GM12878 (cell line): ENCODE measurements at regions not wholly inside any gene's neighbourhood (a gene's known extent, or its start where the extent isn't known, plus 50 kb on each side); places are given as distances from the start of the nearest gene placed in this dataset.

Experiments
- ATF7 ChIP-seq: fragments of 450-650 bp; IDR thresholded peaks from 2 replicates; pipeline ENCODE4 v1.6.1; 2016; ENCODE audit warnings: low read depth, mild to moderate bottlenecking
- CBX5 ChIP-seq: sonication (generic); IDR thresholded peaks from 2 replicates; pipeline ENCODE4 v1.6.1; 2016; ENCODE audit warnings: low read depth, moderate library complexity, mild to moderate bottlenecking, inconsistent platforms
- EP300 ChIP-seq, 2 experiments: fragments of 150-350 bp in 1 of 2; IDR thresholded peaks; 2 replicates each; pipeline ENCODE4 v1.6.1; 2011 to 2012; ENCODE audit warnings: low read depth in 2 of 2, low read length in 2 of 2, borderline replicate concordance in 1 of 2, improper control_type of control experiment in 1 of 2, inconsistent platforms in 1 of 2; ENCODE audit not compliant: control insufficient read depth in 1 of 2
- GABPA ChIP-seq: IDR thresholded peaks from 2 replicates; pipeline ENCODE4 v1.6.1; 2014; ENCODE audit warnings: antibody characterized with exemption, low read depth, mild to moderate bottlenecking, inconsistent platforms
- HCFC1 ChIP-seq: fragments of 150-350 bp; IDR thresholded peaks from 2 replicates; pipeline ENCODE4 v1.6.1; 2014; ENCODE audit warnings: low read length
- HDAC2 ChIP-seq: fragments of 200-600 bp; sonication (generic); IDR thresholded peaks from 2 replicates; pipeline ENCODE4 v1.6.1; 2017
- HDAC6 ChIP-seq: fragments of 200-600 bp; sonication (generic); IDR thresholded peaks from one replicate; pipeline ENCODE4 v1.8.0; 2017; ENCODE audit warnings: antibody characterized with exemption; ENCODE audit not compliant: unreplicated experiment
- TBL1XR1 ChIP-seq: IDR thresholded peaks from 2 replicates; pipeline ENCODE4 v1.6.1; 2012; ENCODE audit warnings: low read depth, low read length, improper control_type of control experiment
- YBX1 ChIP-seq: fragments of 450-650 bp; IDR thresholded peaks from 2 replicates; pipeline ENCODE4 v1.6.1; 2016; ENCODE audit warnings: antibody characterized with exemption
- ZSCAN29 ChIP-seq: fragments of 450-650 bp; IDR thresholded peaks from 2 replicates; pipeline ENCODE4 v1.6.1; 2017; ENCODE audit warnings: mild to moderate bottlenecking, moderate library complexity
- TF ChIP-seq, protein P1 (sequence below), 3 experiments: IDR thresholded peaks in 2 of 3; conservative IDR thresholded peaks in 1 of 3; 2 replicates each; pipeline ENCODE4 v1.5.1; 2011; ENCODE audit warnings: low read depth in 3 of 3, low read length in 3 of 3, mild to moderate bottlenecking in 3 of 3, control low read depth in 2 of 3, moderate library complexity in 2 of 3, inconsistent platforms in 1 of 3, mixed read lengths in 1 of 3; ENCODE audit not compliant: control insufficient read depth in 2 of 3, insufficient read depth in 1 of 3; ENCODE audit errors: extremely low read depth in 1 of 3

- TF ChIP-seq, protein P1, sequence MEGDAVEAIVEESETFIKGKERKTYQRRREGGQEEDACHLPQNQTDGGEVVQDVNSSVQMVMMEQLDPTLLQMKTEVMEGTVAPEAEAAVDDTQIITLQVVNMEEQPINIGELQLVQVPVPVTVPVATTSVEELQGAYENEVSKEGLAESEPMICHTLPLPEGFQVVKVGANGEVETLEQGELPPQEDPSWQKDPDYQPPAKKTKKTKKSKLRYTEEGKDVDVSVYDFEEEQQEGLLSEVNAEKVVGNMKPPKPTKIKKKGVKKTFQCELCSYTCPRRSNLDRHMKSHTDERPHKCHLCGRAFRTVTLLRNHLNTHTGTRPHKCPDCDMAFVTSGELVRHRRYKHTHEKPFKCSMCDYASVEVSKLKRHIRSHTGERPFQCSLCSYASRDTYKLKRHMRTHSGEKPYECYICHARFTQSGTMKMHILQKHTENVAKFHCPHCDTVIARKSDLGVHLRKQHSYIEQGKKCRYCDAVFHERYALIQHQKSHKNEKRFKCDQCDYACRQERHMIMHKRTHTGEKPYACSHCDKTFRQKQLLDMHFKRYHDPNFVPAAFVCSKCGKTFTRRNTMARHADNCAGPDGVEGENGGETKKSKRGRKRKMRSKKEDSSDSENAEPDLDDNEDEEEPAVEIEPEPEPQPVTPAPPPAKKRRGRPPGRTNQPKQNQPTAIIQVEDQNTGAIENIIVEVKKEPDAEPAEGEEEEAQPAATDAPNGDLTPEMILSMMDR (IDR thresholded peaks at IDR 0.05 in 2 of 3, conservative IDR thresholded peaks at IDR 0.05 in 1 of 3; ENCODE audit: control insufficient read depth in 2 of 3, extremely low read depth in 1 of 3, insufficient read depth in 1 of 3, low read depth in 3 of 3, low read length in 3 of 3), result peak; percentile 68 to 77 (median 71)
- TF ChIP-seq ZSCAN29 (no peak), HDAC6 (no peak), GABPA (no peak), ATF7 (no peak), TBL1XR1 (no peak), EP300 (IDR thresholded peaks at IDR 0.05; ENCODE audit: borderline replicate concordance in 1 of 2, control insufficient read depth in 1 of 2, low read depth in 2 of 2, low read length in 2 of 2) (no peak), HDAC2 (no peak), CBX5 (no peak), YBX1 (no peak), HCFC1 (no peak)
These were observed 76.7 kb upstream of the RGS6 start for GRCh38 chr14:71855399-71856036.
